H1 (cell line): ENCODE measurements at regions not wholly inside any gene's neighbourhood (a gene's known extent, or its start where the extent isn't known, plus 50 kb on each side); places are given as distances from the start of the nearest gene placed in this dataset.

Source experiments
- CTCF ChIA-PET: fragments of 300-600 bp; sonication (Branson Sonifier 250); formaldehyde crosslinking; loops from one replicate; lab custom pipeline; 2021; ENCODE audit not compliant: partially characterized antibody; lab: Charles Lee
- POLR2A ChIA-PET: fragments of 300-600 bp; sonication (Branson Sonifier 250); formaldehyde crosslinking; loops from one replicate; lab custom pipeline; 2021; ENCODE audit warnings: inconsistent platforms; ENCODE audit not compliant: partially characterized antibody; lab: Charles Lee
- DNase-seq, 2 experiments: peaks; one replicate each; pipeline versions ENCODE4 v3.0.0 to v3.0.0-alpha.2; 2010 to 2022; ENCODE audit warnings: low spot score in 2 of 2, low read depth in 1 of 2, mixed read lengths in 1 of 2
- FAIRE-seq: peaks from 2 replicates; lab custom pipeline; 2011; peaks lifted over from hg19 to GRCh38; lab: Jason Lieb, UNC
- H2AFZ ChIP-seq: 2 replicates; pipeline ENCODE4 v1.8.1; 2012; ENCODE audit warnings: low read length, inconsistent platforms
- H2AK5ac ChIP-seq: 2 replicates; pipeline ENCODE4 v1.6.1; 2013; ENCODE audit warnings: low read depth, low read length
- H2BK120ac ChIP-seq: replicated peaks from 2 replicates; pipeline ENCODE3; 2013; ENCODE audit warnings: low read depth, low read length, inconsistent platforms
- H2BK12ac ChIP-seq: 2 replicates; pipeline ENCODE4 v1.6.1; 2013; ENCODE audit warnings: low read depth, low read length
- H2BK15ac ChIP-seq: 2 replicates; pipeline ENCODE4 v1.6.1; 2013; ENCODE audit warnings: low read length
- H2BK20ac ChIP-seq: 2 replicates; pipeline ENCODE4 v1.6.1; 2013; ENCODE audit warnings: low read length
- H2BK5ac ChIP-seq: 2 replicates; pipeline ENCODE4 v1.6.1; 2013; ENCODE audit warnings: low read depth, low read length
- H3K14ac ChIP-seq: 2 replicates; pipeline ENCODE4 v1.6.1; 2013; ENCODE audit warnings: inconsistent platforms; ENCODE audit not compliant: insufficient read length
- H3K18ac ChIP-seq: 2 replicates; pipeline ENCODE4 v1.6.1; 2013; ENCODE audit warnings: low read length; ENCODE audit errors: extremely low read depth
- H3K23ac ChIP-seq: 2 replicates; pipeline ENCODE4 v1.6.1; 2013; ENCODE audit warnings: inconsistent platforms; ENCODE audit not compliant: insufficient read length
- H3K23me2 ChIP-seq: 2 replicates; pipeline ENCODE4 v1.6.1; 2013; ENCODE audit warnings: low read depth, low read length
- H3K27ac ChIP-seq: 2 replicates; pipeline ENCODE4 v1.6.1; 2011; ENCODE audit warnings: low read depth, low read length, inconsistent platforms
- H3K27me3 ChIP-seq, 4 experiments: replicated peaks in 1 of 4; 1 replicate in 1 of 4; 2 replicates in 3 of 4; pipeline versions ENCODE4 v1.6.1 to v1.8.1; 2011 to 2013; ENCODE audit warnings: low read length in 3 of 4, mild to moderate bottlenecking in 3 of 4, inconsistent platforms in 2 of 4, mixed read lengths in 2 of 4, moderate library complexity in 1 of 4; ENCODE audit not compliant: control insufficient read depth in 3 of 4, insufficient read depth in 3 of 4; ENCODE audit errors: extremely low read depth in 1 of 4
- H3K36me3 ChIP-seq, 4 experiments: 2 replicates each; pipeline versions ENCODE4 v1.6.1 to v1.8.1; 2011 to 2013; ENCODE audit warnings: mild to moderate bottlenecking in 4 of 4, low read length in 3 of 4, moderate library complexity in 2 of 4, control low read depth in 1 of 4, inconsistent platforms in 1 of 4; ENCODE audit not compliant: insufficient read depth in 4 of 4, control insufficient read depth in 2 of 4
- H3K4ac ChIP-seq: replicated peaks from 2 replicates; pipeline ENCODE3; 2013; ENCODE audit warnings: low read length, low read depth, mixed read lengths, inconsistent platforms; ENCODE audit not compliant: insufficient read length
- H3K4me1 ChIP-seq, 4 experiments: replicated peaks in 1 of 4; 1 replicate in 1 of 4; 2 replicates in 3 of 4; pipeline versions ENCODE4 v1.6.1 to v1.8.1; 2011 to 2013; ENCODE audit warnings: low read length in 3 of 4, inconsistent platforms in 2 of 4, mixed read lengths in 1 of 4; ENCODE audit not compliant: insufficient read depth in 4 of 4, control insufficient read depth in 3 of 4
- H3K4me2 ChIP-seq, 2 experiments: 2 replicates each; pipeline versions ENCODE4 v1.6.1 to v1.8.1; 2011 to 2013; ENCODE audit warnings: low read depth in 2 of 2, low read length in 2 of 2, control low read depth in 1 of 2, inconsistent platforms in 1 of 2, mild to moderate bottlenecking in 1 of 2; ENCODE audit not compliant: insufficient read depth in 1 of 2
- H3K4me3 ChIP-seq, 4 experiments: fragments of 200-600, 300-600 bp in 1 of 4; sonication (generic), shearing (Covaris generic), sonication (Bioruptor Twin) in 1 of 4; 2 replicates each; pipeline versions ENCODE4 v1.5.1 to v1.8.1; 2011 to 2016; ENCODE audit warnings: low read length in 4 of 4, low read depth in 3 of 4, control low read depth in 2 of 4, inconsistent platforms in 2 of 4, mild to moderate bottlenecking in 2 of 4, mixed read lengths in 1 of 4, moderate library complexity in 1 of 4; ENCODE audit not compliant: insufficient read depth in 2 of 4; ENCODE audit errors: extremely low read depth in 1 of 4
- H3K56ac ChIP-seq: replicated peaks from 2 replicates; pipeline ENCODE3; 2013; ENCODE audit warnings: low read depth, mild to moderate bottlenecking, mixed read lengths, low read length, inconsistent platforms; ENCODE audit not compliant: insufficient read length
- H3K79me1 ChIP-seq: 2 replicates; pipeline ENCODE4 v1.6.1; 2013; ENCODE audit warnings: low read depth, low read length, control low read depth
- H3K79me2 ChIP-seq, 2 experiments: 2 replicates each; pipeline versions ENCODE4 v1.6.1 to v1.8.1; 2012 to 2013; ENCODE audit warnings: low read length in 2 of 2, mild to moderate bottlenecking in 2 of 2, inconsistent platforms in 1 of 2; ENCODE audit not compliant: insufficient read depth in 2 of 2, control insufficient read depth in 1 of 2
- H3K9ac ChIP-seq, 4 experiments: replicated peaks in 1 of 4; 1 replicate in 1 of 4; 2 replicates in 3 of 4; pipeline versions ENCODE4 v1.6.1 to v1.8.1; 2011 to 2013; ENCODE audit warnings: low read depth in 3 of 4, low read length in 3 of 4, control low read depth in 2 of 4, mild to moderate bottlenecking in 2 of 4, moderate library complexity in 2 of 4, inconsistent platforms in 1 of 4; ENCODE audit errors: extremely low read depth in 1 of 4
- H3K9me3 ChIP-seq, 2 experiments: 2 replicates each; pipeline versions ENCODE4 v1.6.1 to v1.8.1; 2012 to 2013; ENCODE audit warnings: mild to moderate bottlenecking in 2 of 2, moderate library complexity in 2 of 2, control low read depth in 1 of 2, inconsistent platforms in 1 of 2, low read depth in 1 of 2, low read length in 1 of 2, mixed read lengths in 1 of 2; ENCODE audit not compliant: insufficient read depth in 2 of 2
- H4K20me1 ChIP-seq, 2 experiments: replicated peaks in 1 of 2; 2 replicates each; pipeline versions ENCODE3 to v1.8.1; 2011 to 2013; ENCODE audit warnings: inconsistent platforms in 2 of 2, low read length in 2 of 2, mild to moderate bottlenecking in 1 of 2; ENCODE audit not compliant: insufficient read depth in 2 of 2, control insufficient read depth in 1 of 2
- H4K5ac ChIP-seq: 2 replicates; pipeline ENCODE4 v1.6.1; 2013; ENCODE audit warnings: low read length, low read depth, mixed read lengths, inconsistent platforms; ENCODE audit not compliant: insufficient read length
- H4K8ac ChIP-seq: 2 replicates; pipeline ENCODE4 v1.8.0; 2013; ENCODE audit warnings: mild to moderate bottlenecking, moderate library complexity, low read length, inconsistent platforms; ENCODE audit not compliant: insufficient read depth; ENCODE audit errors: extremely low read depth
- H4K91ac ChIP-seq: replicated peaks from 2 replicates; pipeline ENCODE3; 2013; ENCODE audit warnings: low read length, mixed read lengths, inconsistent platforms; ENCODE audit not compliant: insufficient read length
- CBX8 ChIP-seq: fragments of 300-800, 300-1000 bp; sonication (generic); IDR thresholded peaks from 2 replicates; pipeline ENCODE4 v1.7.1; 2016; ENCODE audit warnings: low read depth, low read length, borderline replicate concordance
- GTF2F1 ChIP-seq: IDR thresholded peaks from 2 replicates; pipeline ENCODE4 v1.6.1; 2012; ENCODE audit warnings: low read depth, low read length, improper control_type of control experiment, borderline replicate concordance
- RNF2 ChIP-seq: fragments of 200-900, 300-1000 bp; sonication (generic); IDR thresholded peaks from 2 replicates; pipeline ENCODE4 v1.7.1; 2016; ENCODE audit warnings: borderline replicate concordance, low read depth, mild to moderate bottlenecking, antibody characterized with exemption, low read length; ENCODE audit not compliant: poor library complexity, severe bottlenecking; ENCODE audit errors: missing control alignments
- SAP30 ChIP-seq: fragments of 300-600 bp; sonication (generic); IDR thresholded peaks from 2 replicates; pipeline ENCODE4 v1.7.1; 2012; ENCODE audit warnings: low read length, moderate library complexity, mild to moderate bottlenecking, inconsistent platforms; ENCODE audit not compliant: insufficient read depth, insufficient replicate concordance
- TAF7 ChIP-seq: optimal IDR thresholded peaks from 2 replicates; pipeline ENCODE3; 2011; ENCODE audit warnings: low read depth, mild to moderate bottlenecking, inconsistent platforms, low read length, moderate library complexity, borderline replicate concordance

- Histone ChIP-seq H3K4ac (no peak overlapping the region), H3K9me3 (no peaks in the 10 kb centered on the region), H3K56ac (no peak overlapping the region), H3K4me1 (peaks cover 0 to 6% (median 3%) of the 10 kb centered on the region in 4 experiments; a peak in 3 of 7 replicates), H3K79me2 (no peaks in the 10 kb centered on the region), H2AK5ac (no peak overlapping the region), H2BK12ac (no peak overlapping the region), H4K8ac (no peak overlapping the region), H3K27ac (no peak overlapping the region), H3K4me2 (no peak overlapping the region), H3K9ac (no peak overlapping the region), H4K91ac (no peak overlapping the region), H3K79me1 (no peaks in the 10 kb centered on the region), H2BK120ac (no peak overlapping the region), H3K36me3 (no peaks in the 10 kb centered on the region), H2AFZ (no peak overlapping the region), H3K14ac (no peak overlapping the region), H3K4me3 (no peak overlapping the region), H2BK15ac (no peak overlapping the region), H3K23ac (no peak overlapping the region), H3K23me2 (no peaks in the 10 kb centered on the region), H2BK5ac (no peak overlapping the region), H4K20me1 (no peaks in the 10 kb centered on the region), H3K27me3 (no peaks in the 10 kb centered on the region), H4K5ac (no peak overlapping the region), H3K18ac (no peak overlapping the region), H2BK20ac (no peak overlapping the region)
- no peak for TF ChIP-seq TAF7
- TF ChIP-seq SAP30 = no peak
- TF ChIP-seq CBX8 = no peak
- TF ChIP-seq GTF2F1 = no peak
- TF ChIP-seq RNF2 = no peak
- FAIRE-seq = peak; percentile 19
- POLR2A ChIA-PET = no interaction called here
- DNase-seq = no peak
- CTCF ChIA-PET = interaction anchor here (0.7 kb wide), 1 partner anchor 62 kb away, joined by 3 read pairs; no protein-coding TSS in a partner anchor
Observed at GRCh38 chr11:90453525-90453924, 230.7 kb upstream of the CHORDC1 start.
